ENCODE measurements at regions not wholly inside any gene's neighbourhood (a gene's known extent, or its start where the extent isn't known, plus 50 kb on each side); places are given as distances from the start of the nearest gene placed in this dataset.

- no peaks in the 10 kb centered on the region for H3K9me3 Mint-ChIP-seq (ENCODE audit: unreplicated experiment)
These were observed 71.0 kb upstream of the FAM120A start for GRCh38 chr9:93380410-93381060.

GRCh38 chr9:93387791-93388190 lies 63.7 kb upstream of the FAM120A start:
- TF ChIP-seq CTCF (IDR thresholded peaks at IDR 0.05; ENCODE audit: unreplicated experiment): no peak
- no peak for DNase-seq (ENCODE audit: unreplicated experiment)
- no TSS peak for BruUV-seq (replicated peaks)
- no peaks in the 10 kb centered on the region for H3K4me1 Mint-ChIP-seq (ENCODE audit: insufficient read depth, unreplicated experiment)
- no peaks in the 10 kb centered on the region for H3K36me3 Mint-ChIP-seq (ENCODE audit: insufficient read depth, unreplicated experiment)
- H3K27ac Mint-ChIP-seq (ENCODE audit: low read depth, unreplicated experiment): no peak overlapping the region
- intact Hi-C loops (cut with micrococcal nuclease): no loop called here
- CTCF ChIA-PET: interaction anchor here (0.6 kb wide), 1 partner anchor 233 kb away, joined by 3 read pairs; no protein-coding TSS in a partner anchor
- no peaks in the 10 kb centered on the region for H3K27me3 Mint-ChIP-seq (ENCODE audit: insufficient read depth, unreplicated experiment)
- H3K4me3 Mint-ChIP-seq (ENCODE audit: unreplicated experiment): no peak overlapping the region
- H3K9me3 Mint-ChIP-seq (ENCODE audit: unreplicated experiment): no peaks in the 10 kb centered on the region
- POLR2A ChIA-PET: no interaction called here

More at GRCh38 chr9:93380410-93381060, 71.0 kb upstream of the FAM120A start:
- Mint-ChIP-seq H3K4me1 (ENCODE audit: insufficient read depth, unreplicated experiment) (no peaks in the 10 kb centered on the region), H3K27ac (ENCODE audit: low read depth, unreplicated experiment) (no peak overlapping the region), H3K27me3 (ENCODE audit: insufficient read depth, unreplicated experiment) (peaks cover 25% of the 10 kb centered on the region), H3K4me3 (ENCODE audit: unreplicated experiment) (no peak overlapping the region), H3K36me3 (ENCODE audit: insufficient read depth, unreplicated experiment) (no peaks in the 10 kb centered on the region)
- ChIA-PET CTCF (interaction anchor here (0.6 kb wide), 2 partner anchors 185 to 629 kb away, joined by 3 to 4 read pairs; no protein-coding TSS in a partner anchor), POLR2A (no interaction called here)
- TF ChIP-seq CTCF (IDR thresholded peaks at IDR 0.05; ENCODE audit: unreplicated experiment): no peak
- DNase-seq (ENCODE audit: unreplicated experiment): no peak
- intact Hi-C loops (cut with micrococcal nuclease): no loop called here
- BruUV-seq (replicated peaks): no TSS peak

GRCh38 chr9:93390953-93391515 lies 60.5 kb upstream of the FAM120A start:
- peak; percentile 2 for DNase-seq (ENCODE audit: unreplicated experiment)

GRCh38 chr9:93391898-93392297 lies 59.6 kb upstream of the FAM120A start:
- intact Hi-C loops (cut with micrococcal nuclease): no loop called here
- POLR2A ChIA-PET: no interaction called here
- DNase-seq (ENCODE audit: unreplicated experiment): no peak
- no peak overlapping the region for H3K4me3 Mint-ChIP-seq (ENCODE audit: unreplicated experiment)
- no peak for TF ChIP-seq CTCF (IDR thresholded peaks at IDR 0.05; ENCODE audit: unreplicated experiment)
- H3K36me3 Mint-ChIP-seq (ENCODE audit: insufficient read depth, unreplicated experiment): no peaks in the 10 kb centered on the region
- CTCF ChIA-PET: no interaction called here
- peaks cover 1% of the 10 kb centered on the region for H3K4me1 Mint-ChIP-seq (ENCODE audit: insufficient read depth, unreplicated experiment)
- H3K27me3 Mint-ChIP-seq (ENCODE audit: insufficient read depth, unreplicated experiment): no peaks in the 10 kb centered on the region
- no peak overlapping the region for H3K27ac Mint-ChIP-seq (ENCODE audit: low read depth, unreplicated experiment)
- no peaks in the 10 kb centered on the region for H3K9me3 Mint-ChIP-seq (ENCODE audit: unreplicated experiment)
- BruUV-seq (replicated peaks): no TSS peak

More at GRCh38 chr9:93390953-93391515, 60.5 kb upstream of the FAM120A start:
- H3K4me3 Mint-ChIP-seq (ENCODE audit: unreplicated experiment): no peak overlapping the region
- ChIA-PET CTCF (no interaction called here), POLR2A (no interaction called here)
- no peak for TF ChIP-seq CTCF (IDR thresholded peaks at IDR 0.05; ENCODE audit: unreplicated experiment)
- BruUV-seq (replicated peaks): no TSS peak
- H3K27ac Mint-ChIP-seq (ENCODE audit: low read depth, unreplicated experiment): no peak overlapping the region
- intact Hi-C loops (cut with micrococcal nuclease): no loop called here
- H3K36me3 Mint-ChIP-seq (ENCODE audit: insufficient read depth, unreplicated experiment): no peaks in the 10 kb centered on the region
- no peaks in the 10 kb centered on the region for H3K27me3 Mint-ChIP-seq (ENCODE audit: insufficient read depth, unreplicated experiment)
- H3K4me1 Mint-ChIP-seq (ENCODE audit: insufficient read depth, unreplicated experiment): no peaks in the 10 kb centered on the region
- no peaks in the 10 kb centered on the region for H3K9me3 Mint-ChIP-seq (ENCODE audit: unreplicated experiment)

Measured in MCF 10A (cell line).